ENCODE measurements at regions not wholly inside any gene's neighbourhood (a gene's known extent, or its start where the extent isn't known, plus 50 kb on each side); places are given as distances from the start of the nearest gene placed in this dataset.
"Not testable (repeated sequence)": the region's sequence is repeated elsewhere in the genome, so short reads cannot be mapped to it uniquely, and the experiment has no call there.

- TF ChIP-seq, protein P1, sequence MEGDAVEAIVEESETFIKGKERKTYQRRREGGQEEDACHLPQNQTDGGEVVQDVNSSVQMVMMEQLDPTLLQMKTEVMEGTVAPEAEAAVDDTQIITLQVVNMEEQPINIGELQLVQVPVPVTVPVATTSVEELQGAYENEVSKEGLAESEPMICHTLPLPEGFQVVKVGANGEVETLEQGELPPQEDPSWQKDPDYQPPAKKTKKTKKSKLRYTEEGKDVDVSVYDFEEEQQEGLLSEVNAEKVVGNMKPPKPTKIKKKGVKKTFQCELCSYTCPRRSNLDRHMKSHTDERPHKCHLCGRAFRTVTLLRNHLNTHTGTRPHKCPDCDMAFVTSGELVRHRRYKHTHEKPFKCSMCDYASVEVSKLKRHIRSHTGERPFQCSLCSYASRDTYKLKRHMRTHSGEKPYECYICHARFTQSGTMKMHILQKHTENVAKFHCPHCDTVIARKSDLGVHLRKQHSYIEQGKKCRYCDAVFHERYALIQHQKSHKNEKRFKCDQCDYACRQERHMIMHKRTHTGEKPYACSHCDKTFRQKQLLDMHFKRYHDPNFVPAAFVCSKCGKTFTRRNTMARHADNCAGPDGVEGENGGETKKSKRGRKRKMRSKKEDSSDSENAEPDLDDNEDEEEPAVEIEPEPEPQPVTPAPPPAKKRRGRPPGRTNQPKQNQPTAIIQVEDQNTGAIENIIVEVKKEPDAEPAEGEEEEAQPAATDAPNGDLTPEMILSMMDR (IDR thresholded peaks at IDR 0.05) = no peak
- TF ChIP-seq POLR2AphosphoS5 (IDR thresholded peaks at IDR 0.05) = no peak
- TF ChIP-seq POLR2A (IDR thresholded peaks at IDR 0.05) = no peak
- intact Hi-C loops (cut with DNase I; ENCODE audit: low total_unique reads) = no loop called here
These were observed 381.8 kb upstream of the EPHA3 start for GRCh38 chr3:88725440-88726165.

GRCh38 chr3:88732186-88732585, 375.2 kb upstream of the EPHA3 start:
- H3K4me3 ChIP-seq = no peak overlapping the region
- H3K27ac ChIP-seq = no peak overlapping the region
- DNase-seq (ENCODE audit: low spot score in 2 of 2) = no peak
- TF ChIP-seq POLR2A (IDR thresholded peaks at IDR 0.05) = no peak
- TF ChIP-seq, protein P1 (IDR thresholded peaks at IDR 0.05) = no peak
- TF ChIP-seq POLR2AphosphoS5 (IDR thresholded peaks at IDR 0.05) = no peak
- no peaks in the 10 kb centered on the region for H3K9me3 ChIP-seq
- H3K27me3 ChIP-seq = no peaks in the 10 kb centered on the region
- H3K36me3 ChIP-seq = no peaks in the 10 kb centered on the region
- H3K4me1 ChIP-seq = no peaks in the 10 kb centered on the region
- intact Hi-C loops (cut with DNase I; ENCODE audit: low total_unique reads) = no loop called here

More at GRCh38 chr3:88725440-88726165, 381.8 kb upstream of the EPHA3 start:
- Histone ChIP-seq H3K36me3 (no peaks in the 10 kb centered on the region), H3K9me3 (no peaks in the 10 kb centered on the region), H3K27me3 (no peaks in the 10 kb centered on the region), H3K4me1 (no peaks in the 10 kb centered on the region), H3K27ac (no peak overlapping the region), H3K4me3 (no peak overlapping the region)
- DNase-seq (ENCODE audit: low spot score in 2 of 2) = no peak

DNA sequence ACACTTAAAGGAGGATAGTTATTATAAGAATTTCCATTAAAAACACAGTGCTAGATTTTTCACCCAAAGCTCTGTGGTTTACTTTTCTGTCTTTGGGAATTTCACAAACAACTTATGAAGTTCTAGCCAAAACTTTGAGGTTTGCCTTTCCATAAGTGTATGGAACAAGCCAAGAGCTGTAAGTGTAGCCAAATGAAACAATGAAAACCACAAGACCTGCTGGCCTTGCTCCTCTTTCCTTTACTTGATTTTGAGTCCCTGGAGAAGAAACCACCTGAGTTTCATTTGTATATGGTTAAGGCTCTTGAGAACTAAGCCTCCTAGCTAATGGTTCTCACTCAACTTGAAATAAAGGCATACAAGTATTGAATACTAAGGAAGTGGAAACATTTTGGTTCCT, 365.3 kb upstream of the EPHA3 start:
- TF ChIP-seq POLR2AphosphoS5 (IDR thresholded peaks at IDR 0.05) (no peak), POLR2A (IDR thresholded peaks at IDR 0.05) (no peak)
- TF ChIP-seq, protein P1 (IDR thresholded peaks at IDR 0.05) = no peak
- no peak for DNase-seq (ENCODE audit: low spot score in 2 of 2)
- Histone ChIP-seq H3K27me3 (no peaks in the 10 kb centered on the region), H3K27ac (no peak overlapping the region), H3K4me1 (no peaks in the 10 kb centered on the region), H3K4me3 (no peak overlapping the region), H3K9me3 (no peaks in the 10 kb centered on the region), H3K36me3 (no peaks in the 10 kb centered on the region)
- intact Hi-C loops (cut with DNase I; ENCODE audit: low total_unique reads) = no loop called here

DNA sequence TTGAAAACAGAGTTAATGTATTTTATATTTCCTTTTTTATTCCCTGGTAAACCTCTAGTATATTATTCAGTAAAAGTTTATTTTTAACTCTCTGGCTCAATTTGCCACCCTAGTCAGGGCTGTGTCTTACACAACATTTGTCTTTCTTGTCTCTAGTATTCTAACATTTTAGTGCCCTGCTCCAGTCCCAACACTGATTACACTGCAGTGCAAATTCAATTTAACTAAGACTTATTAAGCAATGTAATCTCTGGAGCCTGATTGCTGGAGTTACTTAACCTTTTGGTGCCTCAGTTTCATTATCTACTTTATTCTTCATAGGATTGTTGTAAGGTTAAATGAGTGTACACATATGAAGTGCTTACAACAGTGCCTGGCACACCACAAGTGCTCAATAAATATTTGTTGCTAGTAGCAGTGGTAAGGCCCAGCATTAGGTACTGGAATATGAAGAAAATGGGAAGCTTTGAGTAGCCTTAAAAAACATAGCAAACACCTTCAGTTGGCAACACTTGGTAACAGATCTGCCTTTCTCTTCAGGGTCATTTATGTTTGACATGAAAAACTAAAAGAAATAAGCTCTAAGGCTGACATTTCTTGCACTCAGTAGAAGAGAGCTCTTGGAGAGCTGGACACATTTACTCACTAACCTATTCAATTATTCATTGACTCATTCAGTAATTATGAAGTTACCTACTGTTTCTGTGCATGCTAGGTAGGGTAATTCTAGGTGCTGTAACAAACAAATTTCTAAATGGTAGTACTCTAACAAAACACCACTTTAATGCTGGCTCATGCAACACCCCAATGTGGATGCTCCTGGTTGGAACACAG, 364.5 kb upstream of the EPHA3 start:
- Histone ChIP-seq H3K4me1 (no peaks in the 10 kb centered on the region), H3K4me3 (no peak overlapping the region), H3K27me3 (no peaks in the 10 kb centered on the region), H3K36me3 (no peaks in the 10 kb centered on the region), H3K9me3 (no peaks in the 10 kb centered on the region), H3K27ac (no peak overlapping the region)
- intact Hi-C loops (cut with DNase I; ENCODE audit: low total_unique reads) = no loop called here
- TF ChIP-seq, protein P1 (IDR thresholded peaks at IDR 0.05) = no peak
- no peak for DNase-seq (ENCODE audit: low spot score in 2 of 2)

- TF ChIP-seq POLR2AphosphoS5 (IDR thresholded peaks at IDR 0.05) (no peak), POLR2A (IDR thresholded peaks at IDR 0.05) (no peak)
- TF ChIP-seq, protein P1 (IDR thresholded peaks at IDR 0.05) = no peak
- H3K36me3 ChIP-seq = no peaks in the 10 kb centered on the region
- no peaks in the 10 kb centered on the region for H3K27me3 ChIP-seq
- H3K4me3 ChIP-seq = no peak overlapping the region
- H3K9me3 ChIP-seq = no peaks in the 10 kb centered on the region
- intact Hi-C loops (cut with DNase I; ENCODE audit: low total_unique reads) = no loop called here
- no peak overlapping the region for H3K27ac ChIP-seq
- DNase-seq (ENCODE audit: low spot score in 2 of 2) = no peak
- no peaks in the 10 kb centered on the region for H3K4me1 ChIP-seq
These were observed 362.5 kb upstream of the EPHA3 start for GRCh38 chr3:88744896-88745295.

GRCh38 chr3:88747145-88747544, 360.3 kb upstream of the EPHA3 start:
- H3K36me3 ChIP-seq; DNase-seq (ENCODE audit: low spot score in 2 of 2); H3K27me3 ChIP-seq; intact Hi-C loops (cut with DNase I; ENCODE audit: low total_unique reads); H3K27ac ChIP-seq; H3K9me3 ChIP-seq; H3K4me3 ChIP-seq; H3K4me1 ChIP-seq: not testable (repeated sequence)

Data from breast epithelium (tissue), 4 donors.